ENCODE measurements at regions not wholly inside any gene's neighbourhood (a gene's known extent, or its start where the extent isn't known, plus 50 kb on each side); places are given as distances from the start of the nearest gene placed in this dataset.

DNA sequence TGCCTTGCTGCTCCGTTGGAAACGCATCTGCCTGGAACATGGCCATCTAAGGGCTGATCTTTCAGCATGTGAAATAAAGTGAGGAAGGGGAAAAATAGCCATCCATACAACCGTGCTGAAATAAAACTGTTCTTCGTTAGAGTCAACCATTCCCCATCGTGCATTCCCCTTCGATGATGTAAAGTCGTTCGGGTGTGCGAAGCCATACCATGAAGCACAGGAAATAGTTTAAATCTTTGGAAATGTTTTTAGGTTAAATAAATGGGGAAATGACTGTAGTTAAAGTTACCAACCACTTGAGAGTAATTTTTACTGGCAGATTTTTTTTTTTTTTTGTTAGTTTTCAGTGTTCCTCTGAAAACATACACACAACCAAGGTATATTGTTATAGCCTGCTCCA is 302.5 kb downstream of the SH3GL2 start:
- Histone ChIP-seq H4K20me1 (ENCODE audit: insufficient read depth, low read length) (no peaks in the 10 kb centered on the region), H3K4me2 (ENCODE audit: low read depth, low read length) (no peak overlapping the region), H3K27me3 (ENCODE audit: control insufficient read depth in 1 of 2, insufficient read depth in 2 of 2, low read length in 2 of 2) (no peaks in the 10 kb centered on the region), H3K9ac (ENCODE audit: insufficient read depth, low read depth, low read length) (no peak overlapping the region), H3K9me3 (ENCODE audit: low read length) (no peaks in the 10 kb centered on the region), H3K79me2 (ENCODE audit: insufficient read depth, low read length) (no peaks in the 10 kb centered on the region), H3K4me3 (replicated peaks in 1 of 3; ENCODE audit: insufficient read depth in 1 of 3, low read depth in 2 of 3, low read length in 3 of 3) (no peak overlapping the region), H3K27ac (ENCODE audit: extremely low read length, insufficient read depth, low read length) (no peak overlapping the region), H3K36me3 (replicated peaks in 1 of 2; ENCODE audit: control insufficient read depth in 1 of 2, insufficient read depth in 2 of 2, low read length in 2 of 2) (no peaks in the 10 kb centered on the region), H2AFZ (ENCODE audit: low read length) (no peak overlapping the region), H3K4me1 (ENCODE audit: insufficient read depth, low read length) (no peaks in the 10 kb centered on the region)
- intact Hi-C loops (cut with micrococcal nuclease; ENCODE audit: unreplicated experiment) = no loop called here
- ChIA-PET POLR2A (no interaction called here), CTCF (ENCODE audit: low intra/inter-chr PET ratio, low total read pairs) (no interaction called here)
- BruUV-seq (replicated peaks) = no TSS peak
- TF ChIP-seq SMC3 (IDR thresholded peaks at IDR 0.05; ENCODE audit: low read length) = no peak
- no peak for TF ChIP-seq SPEN (CRISPR knock-in tag; IDR thresholded peaks at IDR 0.05; ENCODE audit: low read depth)
- TF ChIP-seq CHCHD3 (CRISPR knock-in tag; IDR thresholded peaks at IDR 0.05) = no peak
- TF ChIP-seq ZNF629 (CRISPR knock-in tag; conservative IDR thresholded peaks at IDR 0.05) = no peak
- no peak for TF ChIP-seq GLI4 (CRISPR knock-in tag; IDR thresholded peaks at IDR 0.05; ENCODE audit: borderline replicate concordance)
- no peak for FAIRE-seq
- no peak for ATAC-seq
- no peak for DNase-seq (ENCODE audit: low spot score)
- 41% methylated on average over 9 of the region's 9 CpGs for WGBS (ENCODE audit: low lambda C conversion rate)
- in situ Hi-C loops (cut with HindIII; ENCODE audit: extremely low pct_ligation_motif_present, low pct_unique_long_range_greater_than_20kb) = no loop called here

- in situ Hi-C loops (cut with HindIII; ENCODE audit: extremely low pct_ligation_motif_present, low pct_unique_long_range_greater_than_20kb) = no loop called here
- no peaks in the 10 kb centered on the region for H3K79me2 ChIP-seq (ENCODE audit: insufficient read depth, low read length)
- H2AFZ ChIP-seq (ENCODE audit: low read length) = no peak overlapping the region
- no peaks in the 10 kb centered on the region for H3K4me1 ChIP-seq (ENCODE audit: insufficient read depth, low read length)
- ChIA-PET POLR2A (no interaction called here), CTCF (ENCODE audit: low intra/inter-chr PET ratio, low total read pairs) (no interaction called here)
- no peak for ATAC-seq
- intact Hi-C loops (cut with micrococcal nuclease; ENCODE audit: unreplicated experiment) = no loop called here
- no peak for FAIRE-seq
- no peaks in the 10 kb centered on the region for H3K36me3 ChIP-seq (replicated peaks in 1 of 2; ENCODE audit: control insufficient read depth in 1 of 2, insufficient read depth in 2 of 2, low read length in 2 of 2)
- no peaks in the 10 kb centered on the region for H3K9me3 ChIP-seq (ENCODE audit: low read length)
- no peak overlapping the region for H3K4me3 ChIP-seq (replicated peaks in 1 of 3; ENCODE audit: insufficient read depth in 1 of 3, low read depth in 2 of 3, low read length in 3 of 3)
- no peaks in the 10 kb centered on the region for H3K27me3 ChIP-seq (ENCODE audit: control insufficient read depth in 1 of 2, insufficient read depth in 2 of 2, low read length in 2 of 2)
- no peak for DNase-seq (ENCODE audit: low spot score)
- no peak overlapping the region for H3K9ac ChIP-seq (ENCODE audit: insufficient read depth, low read depth, low read length)
- H4K20me1 ChIP-seq (ENCODE audit: insufficient read depth, low read length) = no peaks in the 10 kb centered on the region
- no peak overlapping the region for H3K4me2 ChIP-seq (ENCODE audit: low read depth, low read length)
- BruUV-seq (replicated peaks) = no TSS peak
- WGBS (ENCODE audit: low lambda C conversion rate) = 3% methylated on average over 2 of the region's 2 CpGs
- no peak overlapping the region for H3K27ac ChIP-seq (ENCODE audit: extremely low read length, insufficient read depth, low read length)
- TF ChIP-seq POLR2AphosphoS5 (IDR thresholded peaks at IDR 0.05; ENCODE audit: low read depth, low read length) (no peak), MEIS2 (CRISPR knock-in tag; IDR thresholded peaks at IDR 0.05) (no peak), KDM1A (CRISPR knock-in tag; IDR thresholded peaks at IDR 0.05) (no peak), HNRNPUL1 (IDR thresholded peaks at IDR 0.05; ENCODE audit: low read depth, low read length) (no peak), ZNF513 (CRISPR knock-in tag; conservative IDR thresholded peaks at IDR 0.05) (no peak), HIC2 (CRISPR knock-in tag; IDR thresholded peaks at IDR 0.05; ENCODE audit: low read depth) (no peak), ZNF264 (CRISPR knock-in tag; IDR thresholded peaks at IDR 0.05) (no peak), KLF6 (CRISPR knock-in tag; IDR thresholded peaks at IDR 0.05) (no peak), KLF15 (CRISPR knock-in tag; IDR thresholded peaks at IDR 0.05; ENCODE audit: borderline replicate concordance) (no peak)
- TF ChIP-seq, protein P1, sequence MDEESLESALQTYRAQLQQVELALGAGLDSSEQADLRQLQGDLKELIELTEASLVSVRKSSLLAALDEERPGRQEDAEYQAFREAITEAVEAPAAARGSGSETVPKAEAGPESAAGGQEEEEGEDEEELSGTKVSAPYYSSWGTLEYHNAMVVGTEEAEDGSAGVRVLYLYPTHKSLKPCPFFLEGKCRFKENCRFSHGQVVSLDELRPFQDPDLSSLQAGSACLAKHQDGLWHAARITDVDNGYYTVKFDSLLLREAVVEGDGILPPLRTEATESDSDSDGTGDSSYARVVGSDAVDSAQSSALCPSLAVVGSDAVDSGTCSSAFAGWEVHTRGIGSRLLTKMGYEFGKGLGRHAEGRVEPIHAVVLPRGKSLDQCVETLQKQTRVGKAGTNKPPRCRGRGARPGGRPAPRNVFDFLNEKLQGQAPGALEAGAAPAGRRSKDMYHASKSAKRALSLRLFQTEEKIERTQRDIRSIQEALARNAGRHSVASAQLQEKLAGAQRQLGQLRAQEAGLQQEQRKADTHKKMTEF (CRISPR knock-in tag; IDR thresholded peaks at IDR 0.05) = no peak
Measured at GRCh38 chr9:17882688-17883594, 304.1 kb downstream of the SH3GL2 start.

All from HepG2 (cell line).